Cardiac septum (tissue), 1 donor: ENCODE measurements at regions not wholly inside any gene's neighbourhood (a gene's known extent, or its start where the extent isn't known, plus 50 kb on each side); places are given as distances from the start of the nearest gene placed in this dataset.

ENCODE experiments used
- DNase-seq: peaks from one replicate; pipeline ENCODE4 v3.0.0-alpha.2; 2020; ENCODE audit warnings: low spot score
- intact Hi-C: fragments of 100-400 bp; cut with DNase I; formaldehyde crosslinking; loops from one replicate; pipeline ENCODE4 v1.14.0; 2022
- donor health status: DM: no; HTN: no; CAD: no.

- intact Hi-C loops: no loop called here
- no peak for DNase-seq
Measured at GRCh38 chr1:72530646-72531045, 248.3 kb upstream of the NEGR1 start.

DNA sequence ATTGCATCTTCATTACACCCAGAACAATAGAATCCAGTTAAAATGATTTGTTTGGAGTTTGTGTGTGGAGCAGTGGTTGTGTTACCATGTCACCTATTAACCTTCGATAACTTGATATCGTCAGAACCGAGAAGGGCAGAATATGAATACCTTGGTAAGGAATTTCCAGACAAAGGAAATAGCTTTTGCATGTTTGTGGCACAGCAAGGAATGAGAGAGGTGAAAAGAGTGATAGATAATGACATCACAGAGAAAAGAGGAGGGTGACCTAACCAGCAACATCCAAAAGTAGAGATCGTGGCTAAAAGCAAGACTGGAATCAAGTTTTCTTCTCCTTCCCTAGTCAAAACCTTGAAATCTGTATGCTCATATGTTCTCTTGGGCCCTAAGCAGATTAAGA lies 244.6 kb upstream of the NEGR1 start:
- intact Hi-C loops: no loop called here
- DNase-seq: no peak

DNA sequence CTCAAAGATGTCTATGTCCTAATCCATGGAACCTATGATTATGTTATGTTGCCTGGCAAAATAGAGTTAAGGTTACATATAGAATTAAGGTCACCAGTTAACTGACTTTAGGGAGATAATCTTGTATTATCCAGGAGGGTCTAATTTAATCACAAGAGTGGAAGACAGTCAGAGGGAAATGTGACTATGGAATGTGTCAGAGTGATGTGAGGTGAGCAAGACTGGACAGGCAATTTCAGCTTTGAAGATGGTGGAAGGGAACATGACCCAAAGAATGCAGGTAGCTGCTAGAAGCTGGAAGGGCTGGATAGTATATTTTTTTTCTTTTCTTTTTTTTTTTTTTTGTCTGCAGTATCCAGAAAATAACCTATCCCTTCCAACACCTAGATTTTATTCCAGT lies 241.7 kb upstream of the NEGR1 start:
- DNase-seq: no peak
- intact Hi-C loops: no loop called here

DNA sequence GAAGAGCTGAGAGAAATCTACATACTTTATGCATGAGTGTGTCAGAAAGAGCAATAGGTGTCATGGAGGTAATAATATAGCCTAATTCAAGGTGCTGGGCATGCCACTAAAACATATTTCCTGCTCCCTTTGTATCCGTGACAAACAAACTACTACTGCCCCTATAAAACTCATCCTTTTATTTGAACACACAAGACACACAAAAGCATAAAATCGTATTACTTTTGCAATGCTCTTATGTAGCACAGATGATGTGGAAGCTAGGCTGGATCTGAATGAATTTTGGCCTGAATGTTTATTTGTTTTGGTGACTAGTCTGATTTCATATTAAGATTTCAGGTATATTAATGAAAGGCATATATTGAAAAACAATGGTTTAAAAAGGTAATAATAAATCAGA lies 239.3 kb upstream of the NEGR1 start:
- intact Hi-C loops: no loop called here

DNA sequence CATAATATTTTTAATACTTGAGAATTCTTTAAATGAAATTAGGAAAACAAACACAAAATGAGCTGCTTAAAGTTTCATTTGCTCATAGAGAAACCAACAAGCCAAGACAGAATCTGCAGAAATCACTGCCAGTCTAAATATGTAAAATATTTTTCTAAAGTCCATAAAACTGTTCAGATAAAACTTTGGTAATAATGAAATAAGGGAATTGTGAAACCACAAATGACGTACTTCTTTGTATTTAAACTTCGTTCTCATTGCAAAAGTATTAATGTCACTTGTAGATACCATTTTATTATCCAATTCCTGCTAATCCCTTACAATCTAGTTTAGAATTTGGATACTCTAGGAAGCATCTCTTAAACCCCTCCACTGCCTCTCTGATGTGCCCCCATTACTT lies 234.5 kb upstream of the NEGR1 start:
- DNase-seq: no peak
- intact Hi-C loops: no loop called here

More for the DNA sequence above, 239.3 kb upstream of the NEGR1 start:
- DNase-seq: no peak

DNA sequence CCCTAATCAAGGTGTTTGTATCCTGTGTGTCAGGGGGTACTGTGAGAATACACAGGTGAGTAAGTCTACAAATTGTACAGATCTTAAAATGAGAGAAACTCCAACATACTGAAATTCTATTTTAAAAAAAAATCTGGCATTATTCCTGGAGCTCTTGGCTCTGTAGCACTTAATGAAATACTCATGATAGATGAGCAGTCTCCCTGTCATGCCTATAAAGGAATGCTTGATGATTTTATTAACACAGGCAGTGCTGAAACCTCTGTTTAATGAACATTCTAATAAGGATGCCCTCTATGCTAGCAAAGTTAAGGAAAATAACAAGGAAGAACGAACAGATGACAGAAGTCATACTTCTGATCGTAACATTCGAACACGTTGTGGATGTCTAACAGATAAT lies 233.9 kb upstream of the NEGR1 start:
- no peak for DNase-seq
- intact Hi-C loops: no loop called here

- intact Hi-C loops: no loop called here
- no peak for DNase-seq
Measured at GRCh38 chr1:72498371-72498770, 216.0 kb upstream of the NEGR1 start.

- intact Hi-C loops: no loop called here
- no peak for DNase-seq
Measured at GRCh38 chr1:72489801-72490200, 207.5 kb upstream of the NEGR1 start.

GRCh38 chr1:72485801-72486200 lies 203.5 kb upstream of the NEGR1 start:
- intact Hi-C loops: no loop called here
- no peak for DNase-seq

DNA sequence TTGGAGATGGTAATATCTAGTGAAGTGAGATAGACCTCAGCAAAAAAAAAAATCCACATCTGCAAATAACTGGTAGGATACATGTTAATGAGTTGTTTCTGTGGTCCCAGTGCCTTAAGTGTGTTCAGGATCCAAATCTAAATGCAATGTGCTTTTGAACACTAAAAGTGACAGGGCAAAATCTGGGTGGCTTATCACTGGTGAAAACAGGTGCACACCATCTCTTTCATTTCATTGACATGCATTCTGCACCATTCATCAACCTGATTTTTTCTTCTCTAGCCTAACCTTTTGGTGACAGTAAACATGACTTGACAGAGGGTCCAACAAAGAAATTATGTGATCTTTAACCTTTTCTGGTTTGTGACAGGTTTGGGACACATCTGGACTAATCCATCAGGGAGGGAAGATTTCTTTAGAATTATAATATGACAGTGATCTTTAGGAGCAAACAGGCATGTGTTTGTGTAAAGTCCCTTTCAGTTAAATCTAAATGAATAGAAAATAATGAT lies 201.6 kb upstream of the NEGR1 start:
- intact Hi-C loops: no loop called here
- DNase-seq: no peak

DNA sequence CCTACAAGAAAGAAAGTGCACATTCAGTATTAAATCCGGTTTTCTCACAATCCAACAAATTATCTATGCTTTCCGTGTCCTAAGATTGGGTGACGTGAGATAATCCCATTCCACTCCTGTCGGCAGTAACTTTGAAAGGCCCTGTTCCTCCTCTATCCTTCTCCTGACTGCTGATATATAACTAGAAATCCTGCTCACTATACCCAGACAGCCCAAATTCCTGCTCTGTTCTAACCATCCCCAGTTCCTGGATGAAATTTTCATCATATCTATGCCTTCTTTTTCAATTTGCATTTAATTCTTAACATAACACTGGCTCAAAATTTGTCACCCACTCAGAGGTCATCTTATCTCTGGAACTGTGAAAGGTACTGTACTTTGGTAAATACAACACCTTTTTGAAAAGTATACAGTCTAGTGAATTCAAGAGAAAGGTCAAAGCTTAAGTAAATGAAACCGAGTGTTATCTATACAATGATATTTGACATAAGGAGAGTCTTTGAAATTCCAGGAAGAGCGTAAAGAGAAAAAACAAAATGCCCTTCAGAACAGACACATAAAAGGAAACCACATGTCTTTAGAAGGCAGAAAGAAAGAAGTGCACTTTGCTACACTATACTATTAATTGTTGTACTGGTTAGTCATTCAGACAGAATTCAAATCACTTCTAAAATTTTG lies 200.5 kb upstream of the NEGR1 start:
- intact Hi-C loops: no loop called here
- no peak for DNase-seq

GRCh38 chr1:72481420-72481970 lies 199.2 kb upstream of the NEGR1 start:
- DNase-seq: no peak
- intact Hi-C loops: no loop called here

- DNase-seq: no peak
- intact Hi-C loops: no loop called here
Measured at GRCh38 chr1:72466376-72466775, 184.0 kb upstream of the NEGR1 start.

DNA sequence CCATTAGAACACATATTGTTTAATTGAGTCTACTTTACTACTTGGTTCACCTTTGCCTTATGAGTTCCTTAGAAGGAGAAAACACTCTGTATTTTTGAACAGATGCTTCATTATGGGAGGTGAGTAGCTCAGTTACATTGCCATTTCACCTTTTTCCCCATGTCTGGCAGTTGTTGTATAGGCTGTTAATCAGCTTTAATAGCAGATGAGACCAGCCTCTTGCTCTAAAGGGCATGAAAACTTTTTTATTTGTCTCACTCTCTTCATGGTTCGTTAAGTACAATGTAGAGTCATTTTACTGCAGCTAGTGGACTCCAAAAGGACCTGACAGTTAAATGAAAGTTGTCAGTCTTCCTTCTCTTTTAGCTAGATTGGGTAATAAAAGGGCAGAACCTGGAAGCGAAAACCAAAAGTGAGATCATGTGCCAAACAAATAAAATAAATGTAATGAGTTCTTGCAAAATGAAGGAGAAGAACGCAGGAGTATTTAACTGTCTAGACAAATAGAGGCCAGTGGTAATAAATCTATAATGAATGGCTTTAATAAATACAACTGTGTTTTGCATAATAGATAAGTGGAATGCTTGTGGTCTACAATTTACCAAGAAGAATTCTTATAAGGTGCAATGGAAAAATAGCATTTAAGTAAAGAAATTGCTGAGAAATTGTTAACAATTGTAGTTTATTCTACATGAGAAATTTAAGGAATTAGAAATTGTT lies 180.0 kb upstream of the NEGR1 start:
- intact Hi-C loops: no loop called here
- no peak for DNase-seq

DNA sequence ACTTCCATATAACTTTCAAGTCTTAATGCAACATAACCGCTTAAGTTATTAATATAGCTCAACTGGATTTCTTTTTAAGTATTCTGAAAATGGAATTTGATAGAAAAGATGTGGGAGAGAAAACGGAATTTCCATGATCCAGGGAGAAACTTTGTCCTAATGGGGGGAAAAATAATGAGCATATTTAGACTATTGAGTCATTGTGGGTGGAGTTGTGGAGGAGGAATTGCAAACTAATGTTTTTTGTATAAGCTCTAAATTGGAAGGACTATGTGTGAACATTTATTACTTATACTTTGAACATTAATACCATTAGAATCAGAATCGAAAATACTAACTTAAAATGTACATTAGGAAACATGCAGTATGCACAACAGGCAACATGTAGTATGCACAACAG lies 159.9 kb upstream of the NEGR1 start:
- intact Hi-C loops: no loop called here
- no peak for DNase-seq

DNA sequence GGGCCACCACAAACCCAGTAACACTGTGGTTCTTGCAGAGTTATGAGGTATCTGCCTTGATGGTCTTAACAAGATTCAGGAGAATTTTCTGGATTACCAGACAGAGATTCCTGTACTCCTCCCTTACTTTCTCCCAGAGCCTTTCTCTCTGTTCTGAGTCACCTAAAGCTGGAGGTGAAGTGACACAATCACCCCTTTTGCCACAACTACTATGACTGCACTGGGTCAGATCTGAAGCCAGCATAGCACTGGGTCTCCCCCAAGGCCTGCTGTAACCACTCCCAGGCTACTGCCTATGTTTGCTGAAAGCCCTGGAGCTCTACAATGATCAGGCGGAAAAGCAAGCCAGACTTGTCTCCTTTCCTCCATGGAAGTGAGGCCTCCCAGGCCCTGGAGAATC lies 156.7 kb upstream of the NEGR1 start:
- intact Hi-C loops: no loop called here
- DNase-seq: no peak

GRCh38 chr1:72438270-72438669 lies 155.9 kb upstream of the NEGR1 start:
- no peak for DNase-seq
- intact Hi-C loops: no loop called here

DNA sequence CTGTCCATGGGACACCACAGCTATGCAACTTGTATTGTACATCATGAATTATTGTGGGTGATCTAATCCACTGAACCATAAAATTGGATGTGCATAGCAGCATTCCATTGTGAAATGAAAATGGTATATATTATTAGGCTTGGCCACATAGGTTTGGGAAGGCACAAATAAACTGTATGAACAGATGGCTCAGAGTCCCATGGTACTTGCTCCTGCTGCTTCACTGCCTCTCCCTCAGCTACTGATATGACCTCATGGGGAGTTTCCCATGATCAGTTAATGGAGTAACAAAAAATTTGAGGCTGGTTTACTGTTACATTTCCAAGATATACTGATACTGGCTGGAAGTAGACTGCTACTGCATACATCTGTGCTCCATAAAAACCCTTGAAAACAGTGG lies 152.7 kb upstream of the NEGR1 start:
- intact Hi-C loops: no loop called here
- no peak for DNase-seq

GRCh38 chr1:72434070-72434469 lies 151.7 kb upstream of the NEGR1 start:
- DNase-seq: no peak

GRCh38 chr1:72433591-72433990 lies 151.3 kb upstream of the NEGR1 start:
- intact Hi-C loops: no loop called here
- no peak for DNase-seq

More at GRCh38 chr1:72434070-72434469, 151.7 kb upstream of the NEGR1 start:
- intact Hi-C loops: no loop called here

- DNase-seq: no peak
- intact Hi-C loops: no loop called here
Measured at GRCh38 chr1:72432645-72433267, 150.4 kb upstream of the NEGR1 start.
